ENCODE measurements at regions not wholly inside any gene's neighbourhood (a gene's known extent, or its start where the extent isn't known, plus 50 kb on each side); places are given as distances from the start of the nearest gene placed in this dataset.

- TF ChIP-seq EZH2 (IDR thresholded peaks at IDR 0.05; ENCODE audit: borderline replicate concordance, low read length) (no peak), CTCF (IDR thresholded peaks at IDR 0.05; ENCODE audit: low read length) (no peak)
- Histone ChIP-seq H3F3A (ENCODE audit: insufficient read depth, low read length) (peaks cover 5% of the 10 kb centered on the region; the same call in 1 of the 2 replicates), H2AFZ (ENCODE audit: low read length) (no peak overlapping the region), H4K20me1 (ENCODE audit: insufficient read depth, low read length) (no peaks in the 10 kb centered on the region), H3K27me3 (ENCODE audit: insufficient read depth, low read length) (no peaks in the 10 kb centered on the region), H3K4me2 (ENCODE audit: low read length) (no peak overlapping the region; the same call in 1 of the 2 replicates), H3K79me2 (ENCODE audit: insufficient read depth, low read length) (no peaks in the 10 kb centered on the region), H3K9me2 (ENCODE audit: low read depth, low read length) (no peaks in the 10 kb centered on the region), H3K4me3 (ENCODE audit: low read depth, low read length, poor library complexity, severe bottlenecking) (no peak overlapping the region), H3K27ac (ENCODE audit: low read depth, low read length, poor library complexity, severe bottlenecking) (peak overlapping the region; percentile 58), H3K4me1 (ENCODE audit: insufficient read depth, low read length, severe bottlenecking) (peaks cover 51% of the 10 kb centered on the region), H3K36me3 (ENCODE audit: insufficient read depth, low read length) (no peaks in the 10 kb centered on the region), H3K9ac (ENCODE audit: low read length) (no peak overlapping the region), H3K9me3 (ENCODE audit: low read length) (no peaks in the 10 kb centered on the region)
Measured at GRCh38 chr4:81632581-81633299, 161.0 kb upstream of the RASGEF1B start.

GRCh38 chr4:81631958-81632441 is 160.3 kb upstream of the RASGEF1B start:
- Histone ChIP-seq H2AFZ (ENCODE audit: low read length) (no peak overlapping the region), H3K4me3 (ENCODE audit: low read depth, low read length, poor library complexity, severe bottlenecking) (no peak overlapping the region), H3K4me2 (ENCODE audit: low read length) (0 out of 2 replicates have a peak overlapping the region, but pooled peaks have one; percentile 4)

GRCh38 chr4:81629366-81629765 is 157.7 kb upstream of the RASGEF1B start:
- H3K4me2 ChIP-seq (ENCODE audit: low read length) = no peak overlapping the region
- no peaks in the 10 kb centered on the region for H3F3A ChIP-seq (ENCODE audit: insufficient read depth, low read length)
- no peaks in the 10 kb centered on the region for H3K36me3 ChIP-seq (ENCODE audit: insufficient read depth, low read length)
- peaks cover 40% of the 10 kb centered on the region for H3K4me1 ChIP-seq (ENCODE audit: insufficient read depth, low read length, severe bottlenecking)
- no peaks in the 10 kb centered on the region for H3K9me2 ChIP-seq (ENCODE audit: low read depth, low read length)
- H3K27me3 ChIP-seq (ENCODE audit: insufficient read depth, low read length) = no peaks in the 10 kb centered on the region
- H3K4me3 ChIP-seq (ENCODE audit: low read depth, low read length, poor library complexity, severe bottlenecking) = no peak overlapping the region
- no peak overlapping the region for H3K27ac ChIP-seq (ENCODE audit: low read depth, low read length, poor library complexity, severe bottlenecking)
- no peak overlapping the region for H3K9ac ChIP-seq (ENCODE audit: low read length)
- no peak overlapping the region for H2AFZ ChIP-seq (ENCODE audit: low read length)
- TF ChIP-seq EZH2 (IDR thresholded peaks at IDR 0.05; ENCODE audit: borderline replicate concordance, low read length) (no peak), CTCF (IDR thresholded peaks at IDR 0.05; ENCODE audit: low read length) (no peak)
- H4K20me1 ChIP-seq (ENCODE audit: insufficient read depth, low read length) = no peaks in the 10 kb centered on the region
- no peaks in the 10 kb centered on the region for H3K79me2 ChIP-seq (ENCODE audit: insufficient read depth, low read length)
- H3K9me3 ChIP-seq (ENCODE audit: low read length) = no peaks in the 10 kb centered on the region

More at GRCh38 chr4:81631958-81632441, 160.3 kb upstream of the RASGEF1B start:
- Histone ChIP-seq H3K9me2 (ENCODE audit: low read depth, low read length) (no peaks in the 10 kb centered on the region), H3K9me3 (ENCODE audit: low read length) (no peaks in the 10 kb centered on the region), H3K36me3 (ENCODE audit: insufficient read depth, low read length) (no peaks in the 10 kb centered on the region), H3K4me1 (ENCODE audit: insufficient read depth, low read length, severe bottlenecking) (peaks cover 55% of the 10 kb centered on the region), H3K27ac (ENCODE audit: low read depth, low read length, poor library complexity, severe bottlenecking) (peak overlapping the region; percentile 58), H3K79me2 (ENCODE audit: insufficient read depth, low read length) (no peaks in the 10 kb centered on the region), H3F3A (ENCODE audit: insufficient read depth, low read length) (peaks cover 5% of the 10 kb centered on the region; the same call in 1 of the 2 replicates), H3K9ac (ENCODE audit: low read length) (no peak overlapping the region), H4K20me1 (ENCODE audit: insufficient read depth, low read length) (no peaks in the 10 kb centered on the region), H3K27me3 (ENCODE audit: insufficient read depth, low read length) (no peaks in the 10 kb centered on the region)
- TF ChIP-seq EZH2 (IDR thresholded peaks at IDR 0.05; ENCODE audit: borderline replicate concordance, low read length) = no peak
- no peak for TF ChIP-seq CTCF (IDR thresholded peaks at IDR 0.05; ENCODE audit: low read length)

All from OCI-LY1 (cell line).